HL-60 (cell line): ENCODE measurements at regions not wholly inside any gene's neighbourhood (a gene's known extent, or its start where the extent isn't known, plus 50 kb on each side); places are given as distances from the start of the nearest gene placed in this dataset.

Experiments
- CTCF ChIP-seq: IDR thresholded peaks from one replicate; pipeline ENCODE4 v1.5.1; 2011; ENCODE audit warnings: low read length, control low read depth, inconsistent platforms; ENCODE audit not compliant: insufficient read depth
- REST ChIP-seq: IDR thresholded peaks from 2 replicates; pipeline ENCODE4 v1.6.1; 2012; ENCODE audit warnings: low read depth; ENCODE audit not compliant: insufficient replicate concordance

DNA sequence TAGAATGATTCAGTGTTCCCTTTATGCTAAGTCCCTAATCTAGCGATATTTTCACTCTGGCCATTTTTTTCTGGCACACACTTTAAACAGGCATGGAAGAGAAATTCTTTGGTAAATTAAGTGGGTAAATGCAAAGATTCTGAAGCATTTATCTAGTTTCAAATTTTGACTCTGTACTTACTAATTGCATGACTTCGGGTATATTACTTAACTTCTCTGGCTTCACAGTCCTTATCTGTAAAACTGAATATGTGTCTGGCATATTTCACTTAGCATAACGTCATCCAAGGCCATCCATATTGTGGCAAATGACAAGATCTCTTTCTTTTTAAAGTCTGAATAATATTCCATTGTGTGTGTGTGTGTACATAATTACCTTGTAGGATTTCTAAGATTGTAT is 114.5 kb downstream of the MBL2 start:
- TF ChIP-seq REST (no peak), CTCF (no peak)
